H1 (cell line): ENCODE measurements at regions not wholly inside any gene's neighbourhood (a gene's known extent, or its start where the extent isn't known, plus 50 kb on each side); places are given as distances from the start of the nearest gene placed in this dataset.

Source experiments
- CTCF ChIA-PET: fragments of 300-600 bp; sonication (Branson Sonifier 250); formaldehyde crosslinking; loops from one replicate; lab custom pipeline; 2021; ENCODE audit not compliant: partially characterized antibody; lab: Charles Lee
- POLR2A ChIA-PET: fragments of 300-600 bp; sonication (Branson Sonifier 250); formaldehyde crosslinking; loops from one replicate; lab custom pipeline; 2021; ENCODE audit warnings: inconsistent platforms; ENCODE audit not compliant: partially characterized antibody; lab: Charles Lee
- DNase-seq, 2 experiments: peaks; one replicate each; pipeline versions ENCODE4 v3.0.0 to v3.0.0-alpha.2; 2010 to 2022; ENCODE audit warnings: low spot score in 2 of 2, low read depth in 1 of 2, mixed read lengths in 1 of 2
- FAIRE-seq: peaks from 2 replicates; lab custom pipeline; 2011; peaks lifted over from hg19 to GRCh38; lab: Jason Lieb, UNC
- H2AFZ ChIP-seq: 2 replicates; pipeline ENCODE4 v1.8.1; 2012; ENCODE audit warnings: low read length, inconsistent platforms
- H2AK5ac ChIP-seq: 2 replicates; pipeline ENCODE4 v1.6.1; 2013; ENCODE audit warnings: low read depth, low read length
- H2BK120ac ChIP-seq: replicated peaks from 2 replicates; pipeline ENCODE3; 2013; ENCODE audit warnings: low read depth, low read length, inconsistent platforms
- H2BK12ac ChIP-seq: 2 replicates; pipeline ENCODE4 v1.6.1; 2013; ENCODE audit warnings: low read depth, low read length
- H2BK15ac ChIP-seq: 2 replicates; pipeline ENCODE4 v1.6.1; 2013; ENCODE audit warnings: low read length
- H2BK20ac ChIP-seq: 2 replicates; pipeline ENCODE4 v1.6.1; 2013; ENCODE audit warnings: low read length
- H2BK5ac ChIP-seq: 2 replicates; pipeline ENCODE4 v1.6.1; 2013; ENCODE audit warnings: low read depth, low read length
- H3K14ac ChIP-seq: 2 replicates; pipeline ENCODE4 v1.6.1; 2013; ENCODE audit warnings: inconsistent platforms; ENCODE audit not compliant: insufficient read length
- H3K18ac ChIP-seq: 2 replicates; pipeline ENCODE4 v1.6.1; 2013; ENCODE audit warnings: low read length; ENCODE audit errors: extremely low read depth
- H3K23ac ChIP-seq: 2 replicates; pipeline ENCODE4 v1.6.1; 2013; ENCODE audit warnings: inconsistent platforms; ENCODE audit not compliant: insufficient read length
- H3K23me2 ChIP-seq: 2 replicates; pipeline ENCODE4 v1.6.1; 2013; ENCODE audit warnings: low read depth, low read length
- H3K27ac ChIP-seq: 2 replicates; pipeline ENCODE4 v1.6.1; 2011; ENCODE audit warnings: low read depth, low read length, inconsistent platforms
- H3K27me3 ChIP-seq, 4 experiments: replicated peaks in 1 of 4; 1 replicate in 1 of 4; 2 replicates in 3 of 4; pipeline versions ENCODE4 v1.6.1 to v1.8.1; 2011 to 2013; ENCODE audit warnings: low read length in 3 of 4, mild to moderate bottlenecking in 3 of 4, inconsistent platforms in 2 of 4, mixed read lengths in 2 of 4, moderate library complexity in 1 of 4; ENCODE audit not compliant: control insufficient read depth in 3 of 4, insufficient read depth in 3 of 4; ENCODE audit errors: extremely low read depth in 1 of 4
- H3K36me3 ChIP-seq, 4 experiments: 2 replicates each; pipeline versions ENCODE4 v1.6.1 to v1.8.1; 2011 to 2013; ENCODE audit warnings: mild to moderate bottlenecking in 4 of 4, low read length in 3 of 4, moderate library complexity in 2 of 4, control low read depth in 1 of 4, inconsistent platforms in 1 of 4; ENCODE audit not compliant: insufficient read depth in 4 of 4, control insufficient read depth in 2 of 4
- H3K4ac ChIP-seq: replicated peaks from 2 replicates; pipeline ENCODE3; 2013; ENCODE audit warnings: low read length, low read depth, mixed read lengths, inconsistent platforms; ENCODE audit not compliant: insufficient read length
- H3K4me1 ChIP-seq, 4 experiments: replicated peaks in 1 of 4; 1 replicate in 1 of 4; 2 replicates in 3 of 4; pipeline versions ENCODE4 v1.6.1 to v1.8.1; 2011 to 2013; ENCODE audit warnings: low read length in 3 of 4, inconsistent platforms in 2 of 4, mixed read lengths in 1 of 4; ENCODE audit not compliant: insufficient read depth in 4 of 4, control insufficient read depth in 3 of 4
- H3K4me2 ChIP-seq, 2 experiments: 2 replicates each; pipeline versions ENCODE4 v1.6.1 to v1.8.1; 2011 to 2013; ENCODE audit warnings: low read depth in 2 of 2, low read length in 2 of 2, control low read depth in 1 of 2, inconsistent platforms in 1 of 2, mild to moderate bottlenecking in 1 of 2; ENCODE audit not compliant: insufficient read depth in 1 of 2
- H3K4me3 ChIP-seq, 4 experiments: fragments of 200-600, 300-600 bp in 1 of 4; sonication (generic), shearing (Covaris generic), sonication (Bioruptor Twin) in 1 of 4; 2 replicates each; pipeline versions ENCODE4 v1.5.1 to v1.8.1; 2011 to 2016; ENCODE audit warnings: low read length in 4 of 4, low read depth in 3 of 4, control low read depth in 2 of 4, inconsistent platforms in 2 of 4, mild to moderate bottlenecking in 2 of 4, mixed read lengths in 1 of 4, moderate library complexity in 1 of 4; ENCODE audit not compliant: insufficient read depth in 2 of 4; ENCODE audit errors: extremely low read depth in 1 of 4
- H3K56ac ChIP-seq: replicated peaks from 2 replicates; pipeline ENCODE3; 2013; ENCODE audit warnings: low read depth, mild to moderate bottlenecking, mixed read lengths, low read length, inconsistent platforms; ENCODE audit not compliant: insufficient read length
- H3K79me1 ChIP-seq: 2 replicates; pipeline ENCODE4 v1.6.1; 2013; ENCODE audit warnings: low read depth, low read length, control low read depth
- H3K79me2 ChIP-seq, 2 experiments: 2 replicates each; pipeline versions ENCODE4 v1.6.1 to v1.8.1; 2012 to 2013; ENCODE audit warnings: low read length in 2 of 2, mild to moderate bottlenecking in 2 of 2, inconsistent platforms in 1 of 2; ENCODE audit not compliant: insufficient read depth in 2 of 2, control insufficient read depth in 1 of 2
- H3K9ac ChIP-seq, 4 experiments: replicated peaks in 1 of 4; 1 replicate in 1 of 4; 2 replicates in 3 of 4; pipeline versions ENCODE4 v1.6.1 to v1.8.1; 2011 to 2013; ENCODE audit warnings: low read depth in 3 of 4, low read length in 3 of 4, control low read depth in 2 of 4, mild to moderate bottlenecking in 2 of 4, moderate library complexity in 2 of 4, inconsistent platforms in 1 of 4; ENCODE audit errors: extremely low read depth in 1 of 4
- H3K9me3 ChIP-seq, 2 experiments: 2 replicates each; pipeline versions ENCODE4 v1.6.1 to v1.8.1; 2012 to 2013; ENCODE audit warnings: mild to moderate bottlenecking in 2 of 2, moderate library complexity in 2 of 2, control low read depth in 1 of 2, inconsistent platforms in 1 of 2, low read depth in 1 of 2, low read length in 1 of 2, mixed read lengths in 1 of 2; ENCODE audit not compliant: insufficient read depth in 2 of 2
- H4K20me1 ChIP-seq, 2 experiments: replicated peaks in 1 of 2; 2 replicates each; pipeline versions ENCODE3 to v1.8.1; 2011 to 2013; ENCODE audit warnings: inconsistent platforms in 2 of 2, low read length in 2 of 2, mild to moderate bottlenecking in 1 of 2; ENCODE audit not compliant: insufficient read depth in 2 of 2, control insufficient read depth in 1 of 2
- H4K5ac ChIP-seq: 2 replicates; pipeline ENCODE4 v1.6.1; 2013; ENCODE audit warnings: low read length, low read depth, mixed read lengths, inconsistent platforms; ENCODE audit not compliant: insufficient read length
- H4K8ac ChIP-seq: 2 replicates; pipeline ENCODE4 v1.8.0; 2013; ENCODE audit warnings: mild to moderate bottlenecking, moderate library complexity, low read length, inconsistent platforms; ENCODE audit not compliant: insufficient read depth; ENCODE audit errors: extremely low read depth
- H4K91ac ChIP-seq: replicated peaks from 2 replicates; pipeline ENCODE3; 2013; ENCODE audit warnings: low read length, mixed read lengths, inconsistent platforms; ENCODE audit not compliant: insufficient read length
- HDAC6 ChIP-seq: IDR thresholded peaks from one replicate; pipeline ENCODE4 v1.7.1; 2012; ENCODE audit warnings: low read depth, mild to moderate bottlenecking, inconsistent platforms, low read length, moderate library complexity
- JUN ChIP-seq: IDR thresholded peaks from 2 replicates; pipeline ENCODE4 v1.6.1; 2011; ENCODE audit warnings: low read depth, mild to moderate bottlenecking, improper control_type of control experiment, low read length
- SRF ChIP-seq: IDR thresholded peaks from 2 replicates; pipeline ENCODE4 v1.6.1; 2011; ENCODE audit warnings: mild to moderate bottlenecking, low read depth, low read length, moderate library complexity
- SUZ12 ChIP-seq: fragments of 200-600 bp; sonication (generic); IDR thresholded peaks from 2 replicates; pipeline ENCODE4 v1.6.1; 2012; ENCODE audit warnings: mild to moderate bottlenecking, inconsistent platforms, low read length, moderate library complexity, mixed read lengths
- TAF7 ChIP-seq: optimal IDR thresholded peaks from 2 replicates; pipeline ENCODE3; 2011; ENCODE audit warnings: low read depth, mild to moderate bottlenecking, inconsistent platforms, low read length, moderate library complexity, borderline replicate concordance
- WGBS, 2 experiments: shearing (Covaris generic) in 1 of 2; methylation state at CpG; one replicate each; pipeline versions ENCODE4 v1.1.6 to v1.1.7; 2013 to 2015; ENCODE audit warnings: low lambda C conversion rate in 2 of 2, mixed read lengths in 2 of 2, inconsistent platforms in 1 of 2, low coverage in 1 of 2, missing lambda C conversion rate in 1 of 2; ENCODE audit not compliant: insufficient replicate concordance in 2 of 2, insufficient coverage in 1 of 2, insufficient read length in 1 of 2; ENCODE audit errors: extremely low coverage in 1 of 2, missing lambda C conversion rate in 1 of 2; 5-methylcytosine and 5-hydroxymethylcytosine counted together

DNA sequence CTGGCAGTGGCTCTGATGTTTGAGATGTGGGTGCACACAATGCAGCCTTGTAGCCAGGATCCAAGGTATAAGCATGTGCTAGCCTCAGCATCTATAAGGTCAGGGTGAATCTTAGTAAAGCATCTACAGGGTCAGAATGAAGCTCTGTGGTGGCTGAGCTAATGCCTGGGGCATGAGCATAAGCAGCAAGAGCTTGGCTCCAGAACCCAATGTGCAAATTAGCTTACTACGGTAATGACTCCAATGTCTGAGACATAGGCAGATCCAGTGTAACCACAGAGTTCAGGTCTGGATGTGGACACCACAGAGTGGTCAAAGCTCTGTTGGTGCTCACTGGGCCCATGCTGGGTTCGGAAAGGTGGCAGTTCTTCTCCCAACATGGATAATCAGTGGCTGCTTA, 304.5 kb upstream of the NECTIN3 start:
- Histone ChIP-seq H3K27me3 (peaks cover 0 to 1% (median 0%) of the 10 kb centered on the region in 4 experiments; a peak in 1 of 7 replicates), H2BK5ac (no peak overlapping the region), H2BK12ac (no peak overlapping the region), H4K91ac (no peak overlapping the region), H3K27ac (no peak overlapping the region), H2AFZ (no peak overlapping the region), H3K4me3 (no peak overlapping the region), H3K56ac (no peak overlapping the region), H3K4ac (no peak overlapping the region), H4K20me1 (no peaks in the 10 kb centered on the region), H4K5ac (no peak overlapping the region), H3K36me3 (no peaks in the 10 kb centered on the region; a peak in 1 of 8 replicates), H3K9me3 (peaks cover 7 to 8% of the 10 kb centered on the region in 2 experiments; a peak in 3 of 4 replicates), H3K9ac (no peak overlapping the region), H3K18ac (no peak overlapping the region), H3K79me1 (no peaks in the 10 kb centered on the region), H3K23me2 (no peaks in the 10 kb centered on the region), H2AK5ac (no peak overlapping the region), H2BK120ac (no peak overlapping the region), H3K4me2 (no peak overlapping the region), H2BK20ac (no peak overlapping the region), H3K14ac (no peak overlapping the region), H3K23ac (no peak overlapping the region), H3K79me2 (no peaks in the 10 kb centered on the region), H3K4me1 (no peaks in the 10 kb centered on the region), H2BK15ac (no peak overlapping the region), H4K8ac (no peak overlapping the region)
- DNase-seq = no peak
- no peak for FAIRE-seq
- CTCF ChIA-PET = interaction anchor here (0.7 to 1.6 kb wide), 3 partner anchors 11 to 453 kb away, joined by 3 to 4 read pairs (median 3); no protein-coding TSS in a partner anchor
- POLR2A ChIA-PET = no interaction called here
- 97% methylated on average over 2 of the region's 2 CpGs; no CpG with 5 or more reads in 1 of the 2 experiments for WGBS, 2 experiments
- TF ChIP-seq HDAC6 (no peak), TAF7 (no peak), SUZ12 (no peak), SRF (no peak), JUN (no peak)
